GM12878 (cell line): ENCODE measurements at regions not wholly inside any gene's neighbourhood (a gene's known extent, or its start where the extent isn't known, plus 50 kb on each side); places are given as distances from the start of the nearest gene placed in this dataset.

Experiments
- ATAC-seq: fragments of 200-7000 bp; cut with Tn5 transposase; 3 replicates; pipeline ENCODE4 v1.9.1; 2020; ENCODE audit warnings: mild to moderate bottlenecking, moderate library complexity
- BruUV-seq: library from RNA; stranded (reverse); fragments of 400-500 nt; replicated peaks from 2 replicates; lab custom pipeline; 2021; lab: Mats Ljungman, UMichigan
- CTCF ChIA-PET: fragments of 300-600 bp; sonication (Branson Sonifier 250); formaldehyde crosslinking; extraction: SDS; loops from one replicate; lab custom pipeline; 2021; ENCODE audit warnings: inconsistent platforms; lab: Yijun Ruan, JAX
- POLR2A ChIA-PET: fragments of 350-600 bp; formaldehyde crosslinking; extraction: SDS; loops from one replicate; lab custom pipeline; 2021; ENCODE audit warnings: inconsistent platforms; lab: Charles Lee
- RAD21 ChIA-PET: fragments of 300-600 bp; sonication (Branson Sonifier 250); formaldehyde crosslinking; loops from one replicate; lab custom pipeline; 2023; ENCODE audit warnings: antibody characterized with exemption; ENCODE audit not compliant: unreplicated experiment; lab: Charles Lee
- SMC1A ChIA-PET: fragments of 300-600 bp; sonication (Branson Sonifier 250); formaldehyde crosslinking; loops from one replicate; lab custom pipeline; 2023; ENCODE audit not compliant: unreplicated experiment, uncharacterized antibody; lab: Charles Lee
- DNase-seq: peaks from one replicate; pipeline ENCODE4 v3.0.0-alpha.2; 2011; ENCODE audit warnings: low read depth, low spot score
- FAIRE-seq: peaks from 3 replicates; lab custom pipeline; 2011; peaks lifted over from hg19 to GRCh38; lab: Jason Lieb, UNC
- H2AFZ ChIP-seq: 2 replicates; pipeline ENCODE4 v1.6.0; 2011; ENCODE audit warnings: low read depth, low read length, control low read depth; ENCODE audit not compliant: control insufficient read depth
- H3K27ac ChIP-seq: 2 replicates; pipeline ENCODE4 v1.5.1; 2011; ENCODE audit warnings: control low read depth; ENCODE audit not compliant: control insufficient read depth, insufficient read depth
- H3K27me3 ChIP-seq, 2 experiments: replicated peaks in 1 of 2; 2 replicates each; pipeline versions ENCODE4 v1.6.0 to v1.6.1; 2011; ENCODE audit warnings: low read length in 1 of 2; ENCODE audit not compliant: control insufficient read depth in 2 of 2, insufficient read depth in 2 of 2
- H3K36me3 ChIP-seq, 2 experiments: 2 replicates each; pipeline ENCODE4 v1.5.1; 2011; ENCODE audit warnings: low read length in 1 of 2; ENCODE audit not compliant: control insufficient read depth in 2 of 2, insufficient read depth in 2 of 2
- H3K4me1 ChIP-seq: 2 replicates; pipeline ENCODE4 v1.6.1; 2011; ENCODE audit warnings: mild to moderate bottlenecking, low read length, moderate library complexity, mixed read lengths; ENCODE audit not compliant: control insufficient read depth, insufficient read depth
- H3K4me2 ChIP-seq: 2 replicates; pipeline ENCODE4 v1.6.0; 2011; ENCODE audit warnings: control low read depth; ENCODE audit not compliant: control insufficient read depth, insufficient read depth
- H3K4me3 ChIP-seq: fragments of 200-600 bp; sonication (generic); 2 replicates; pipeline ENCODE4 v1.5.1; 2016
- H3K79me2 ChIP-seq: 2 replicates; pipeline ENCODE4 v1.6.0; 2011; ENCODE audit warnings: low read length; ENCODE audit not compliant: control insufficient read depth, insufficient read depth
- H3K9ac ChIP-seq: 2 replicates; pipeline ENCODE4 v1.8.0; 2011; ENCODE audit warnings: low read length, control low read depth, mixed read lengths; ENCODE audit not compliant: control insufficient read depth, insufficient read depth
- H3K9me3 ChIP-seq: replicated peaks from 3 replicates; pipeline ENCODE4 v1.5.1; 2011; ENCODE audit warnings: mild to moderate bottlenecking, low read length; ENCODE audit not compliant: control insufficient read depth, insufficient read depth
- H4K20me1 ChIP-seq: 2 replicates; pipeline ENCODE4 v1.6.0; 2011; ENCODE audit not compliant: control insufficient read depth, insufficient read depth
- BRCA1 ChIP-seq: IDR thresholded peaks from 2 replicates; pipeline ENCODE4 v1.6.1; 2011; ENCODE audit warnings: low read depth, low read length, improper control_type of control experiment
- EED ChIP-seq: sonication (generic); IDR thresholded peaks from 2 replicates; pipeline ENCODE4 v1.6.1; 2016; ENCODE audit warnings: antibody characterized with exemption, low read depth
- HDGF ChIP-seq: fragments of 450-650 bp; IDR thresholded peaks from 2 replicates; pipeline ENCODE4 v1.6.1; 2016; ENCODE audit warnings: antibody characterized with exemption
- JUND ChIP-seq: IDR thresholded peaks from 2 replicates; pipeline ENCODE4 v1.6.1; 2012; ENCODE audit warnings: low read depth, mild to moderate bottlenecking, low read length, improper control_type of control experiment, moderate library complexity
- KDM1A ChIP-seq: fragments of 200-600 bp; sonication (generic); IDR thresholded peaks from 2 replicates; pipeline ENCODE4 v1.6.1; 2016; ENCODE audit warnings: borderline replicate concordance
- NR2C1 ChIP-seq: fragments of 450-650 bp; IDR thresholded peaks from 2 replicates; pipeline ENCODE4 v1.6.1; 2017; ENCODE audit warnings: antibody characterized with exemption, mild to moderate bottlenecking, moderate library complexity
- POU2F2 ChIP-seq: IDR thresholded peaks from 3 replicates; pipeline ENCODE4 v1.6.1; 2011; ENCODE audit warnings: low read depth, mild to moderate bottlenecking, low read length, borderline replicate concordance
- SP1 ChIP-seq: IDR thresholded peaks from one replicate; pipeline ENCODE4 v1.6.1; 2011; ENCODE audit warnings: low read depth, low read length
- TAF1 ChIP-seq: IDR thresholded peaks from 2 replicates; pipeline ENCODE4 v1.6.1; 2011; ENCODE audit warnings: mild to moderate bottlenecking, low read depth, low read length, borderline replicate concordance
- TARDBP ChIP-seq: IDR thresholded peaks from 2 replicates; pipeline ENCODE4 v1.6.1; 2016; ENCODE audit warnings: borderline replicate concordance
- YY1 ChIP-seq: IDR thresholded peaks from 2 replicates; pipeline ENCODE4 v1.6.1; 2011; ENCODE audit warnings: low read depth, mild to moderate bottlenecking, low read length
- ZNF274 ChIP-seq: IDR thresholded peaks from one replicate; pipeline ENCODE4 v1.8.0; 2011; ENCODE audit not compliant: insufficient read length, insufficient read depth
- ZNF384 ChIP-seq: IDR thresholded peaks from 2 replicates; pipeline ENCODE4 v1.6.1; 2012; ENCODE audit warnings: low read depth, mild to moderate bottlenecking, low read length, improper control_type of control experiment, borderline replicate concordance
- WGBS: methylation state at CpG from one replicate; pipeline ENCODE4 v1.1.6; 2016; ENCODE audit warnings: low lambda C conversion rate; ENCODE audit not compliant: insufficient replicate concordance, insufficient coverage; ENCODE audit errors: missing lambda C conversion rate; 5-methylcytosine and 5-hydroxymethylcytosine counted together
- in situ Hi-C: fragments of 300-500 bp; cut with MboI; formaldehyde crosslinking; loops from 9 replicates; pipeline ENCODE4 v1.14.3; 2018; ENCODE audit warnings: mixed read lengths
- intact Hi-C: fragments of 100-400 bp; cut with micrococcal nuclease; formaldehyde crosslinking; loops from one replicate; pipeline ENCODE4 v1.14.2; 2022; ENCODE audit not compliant: unreplicated experiment
- TF ChIP-seq, protein P1 (sequence below): IDR thresholded peaks from 2 replicates; pipeline ENCODE4 v1.6.1; 2012; ENCODE audit warnings: mild to moderate bottlenecking, low read depth, low read length

DNA sequence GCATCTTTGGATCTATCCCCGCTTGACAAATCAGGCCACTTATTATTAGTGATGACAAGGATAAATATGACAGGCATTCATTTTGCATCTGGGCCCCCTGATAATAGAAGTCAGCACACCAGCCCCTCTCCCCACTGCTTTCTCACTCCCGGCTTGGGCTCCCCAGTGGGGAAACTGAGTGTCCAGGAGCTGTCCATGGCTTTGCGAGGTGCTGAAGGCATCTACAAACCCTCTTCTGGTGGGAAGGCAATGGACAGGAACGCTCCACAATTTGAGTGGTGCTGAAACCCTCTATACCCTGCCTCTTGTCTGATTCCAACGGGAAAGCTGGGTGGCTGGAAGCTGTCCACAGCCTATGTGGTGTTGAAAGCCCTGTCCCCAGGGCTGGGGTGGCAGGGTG is 61.7 kb upstream of the PCBD1 start (continued):
- TF ChIP-seq ZNF384 = no peak
- TF ChIP-seq, all 136 proteins: peak for 0

DNA sequence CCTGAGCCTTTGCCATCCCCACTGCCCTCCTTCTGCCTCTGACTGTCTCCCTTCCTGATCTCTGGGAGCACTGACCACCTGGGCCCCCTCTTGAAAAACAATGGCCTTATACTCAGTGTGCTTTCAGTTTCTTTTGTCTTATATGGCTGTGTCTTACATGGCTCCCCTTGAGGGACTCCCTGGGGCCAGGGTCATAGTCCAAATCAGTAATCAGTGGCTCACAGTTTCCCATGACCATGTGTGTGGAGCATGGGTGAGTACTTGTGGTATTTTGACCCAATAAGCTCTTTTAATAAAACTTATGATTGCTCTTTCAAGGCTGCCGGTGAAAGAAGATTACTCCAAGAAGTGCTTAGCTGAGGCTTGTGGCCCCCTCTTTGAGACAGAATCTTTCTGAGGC is 62.4 kb upstream of the PCBD1 start:
- DNase-seq (no peak), FAIRE-seq (no peak), ATAC-seq (no peak; the same call in 1 of the 3 replicates)
- Histone ChIP-seq H3K4me1 (no peaks in the 10 kb centered on the region), H3K9ac (no peak overlapping the region), H3K4me2 (no peak overlapping the region), H3K9me3 (no peaks in the 10 kb centered on the region), H4K20me1 (no peaks in the 10 kb centered on the region), H3K4me3 (no peak overlapping the region), H3K27me3 (peaks cover 2 to 5% of the 10 kb centered on the region in 2 experiments; a peak in 2 of 4 replicates), H3K27ac (no peak overlapping the region), H2AFZ (no peak overlapping the region), H3K36me3 (no peaks in the 10 kb centered on the region), H3K79me2 (no peaks in the 10 kb centered on the region)
- ChIA-PET POLR2A (no interaction called here), RAD21 (no interaction called here), CTCF (interaction anchor here (1.0 kb wide), 1 partner anchor 26 kb away, joined by 3 read pairs; no protein-coding TSS in a partner anchor), SMC1A (no interaction called here)
- intact Hi-C loops = no loop called here
- TF ChIP-seq NR2C1 (no peak), KDM1A (no peak), JUND (no peak), HDGF (no peak), SP1 (no peak), YY1 (no peak)
- no TSS peak for BruUV-seq
- in situ Hi-C loops = no loop called here
- WGBS = 27% methylated on average over 1 of the region's 1 CpG

DNA sequence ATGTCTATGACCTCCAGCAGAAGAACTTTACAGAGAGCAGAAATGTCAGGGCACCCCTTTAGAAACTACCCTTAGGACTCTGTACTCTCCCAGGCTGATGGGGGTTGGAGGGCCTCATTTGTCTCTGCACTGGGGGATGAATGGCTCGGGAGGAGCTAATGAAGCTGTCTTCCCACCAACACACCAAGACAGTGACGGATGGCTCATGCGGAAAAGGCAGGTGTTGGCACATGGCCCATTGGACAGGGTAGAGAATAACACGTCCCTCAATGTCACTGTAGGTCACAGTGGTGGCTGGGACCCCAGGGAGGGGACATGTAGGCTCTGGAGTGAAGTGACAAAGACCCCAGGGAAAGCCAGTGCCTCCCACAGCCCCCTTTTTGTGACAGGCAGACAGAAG is 64.0 kb upstream of the PCBD1 start:
- BruUV-seq = no TSS peak
- Histone ChIP-seq H3K27ac (no peak overlapping the region), H3K4me3 (no peak overlapping the region), H3K9ac (no peak overlapping the region), H2AFZ (no peak overlapping the region), H3K27me3 (peaks cover 3 to 5% of the 10 kb centered on the region in 2 experiments), H3K36me3 (no peaks in the 10 kb centered on the region), H3K9me3 (no peaks in the 10 kb centered on the region), H3K79me2 (no peaks in the 10 kb centered on the region), H4K20me1 (no peaks in the 10 kb centered on the region), H3K4me2 (no peak overlapping the region), H3K4me1 (no peaks in the 10 kb centered on the region)
- RAD21 ChIA-PET = no interaction called here
- DNase-seq = no peak
- in situ Hi-C loops = no loop called here
- POLR2A ChIA-PET = no interaction called here
- SMC1A ChIA-PET = interaction anchor here (1.1 kb wide), 1 partner anchor 12 kb away, joined by 4 read pairs; no protein-coding TSS in a partner anchor
- intact Hi-C loops = no loop called here
- CTCF ChIA-PET = no interaction called here
- WGBS = 21% methylated on average over 4 of the region's 4 CpGs
- no peak for FAIRE-seq
- ATAC-seq = no peak
- no peak for TF ChIP-seq TAF1
- TF ChIP-seq, protein P1, sequence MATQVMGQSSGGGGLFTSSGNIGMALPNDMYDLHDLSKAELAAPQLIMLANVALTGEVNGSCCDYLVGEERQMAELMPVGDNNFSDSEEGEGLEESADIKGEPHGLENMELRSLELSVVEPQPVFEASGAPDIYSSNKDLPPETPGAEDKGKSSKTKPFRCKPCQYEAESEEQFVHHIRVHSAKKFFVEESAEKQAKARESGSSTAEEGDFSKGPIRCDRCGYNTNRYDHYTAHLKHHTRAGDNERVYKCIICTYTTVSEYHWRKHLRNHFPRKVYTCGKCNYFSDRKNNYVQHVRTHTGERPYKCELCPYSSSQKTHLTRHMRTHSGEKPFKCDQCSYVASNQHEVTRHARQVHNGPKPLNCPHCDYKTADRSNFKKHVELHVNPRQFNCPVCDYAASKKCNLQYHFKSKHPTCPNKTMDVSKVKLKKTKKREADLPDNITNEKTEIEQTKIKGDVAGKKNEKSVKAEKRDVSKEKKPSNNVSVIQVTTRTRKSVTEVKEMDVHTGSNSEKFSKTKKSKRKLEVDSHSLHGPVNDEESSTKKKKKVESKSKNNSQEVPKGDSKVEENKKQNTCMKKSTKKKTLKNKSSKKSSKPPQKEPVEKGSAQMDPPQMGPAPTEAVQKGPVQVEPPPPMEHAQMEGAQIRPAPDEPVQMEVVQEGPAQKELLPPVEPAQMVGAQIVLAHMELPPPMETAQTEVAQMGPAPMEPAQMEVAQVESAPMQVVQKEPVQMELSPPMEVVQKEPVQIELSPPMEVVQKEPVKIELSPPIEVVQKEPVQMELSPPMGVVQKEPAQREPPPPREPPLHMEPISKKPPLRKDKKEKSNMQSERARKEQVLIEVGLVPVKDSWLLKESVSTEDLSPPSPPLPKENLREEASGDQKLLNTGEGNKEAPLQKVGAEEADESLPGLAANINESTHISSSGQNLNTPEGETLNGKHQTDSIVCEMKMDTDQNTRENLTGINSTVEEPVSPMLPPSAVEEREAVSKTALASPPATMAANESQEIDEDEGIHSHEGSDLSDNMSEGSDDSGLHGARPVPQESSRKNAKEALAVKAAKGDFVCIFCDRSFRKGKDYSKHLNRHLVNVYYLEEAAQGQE = no peak
- no peak for TF ChIP-seq TARDBP
- TF ChIP-seq POU2F2 = no peak
- TF ChIP-seq EED = no peak
- TF ChIP-seq BRCA1 = no peak
- TF ChIP-seq ZNF274 = no peak
